Stomach (tissue), 4 donors: ENCODE measurements at regions not wholly inside any gene's neighbourhood (a gene's known extent, or its start where the extent isn't known, plus 50 kb on each side); places are given as distances from the start of the nearest gene placed in this dataset.

Source experiments
- POLR2AphosphoS5 ChIP-seq, 3 donors: sonication (generic); formaldehyde crosslinking; IDR thresholded peaks; one replicate each; pipeline ENCODE4 v1.6.1; 2016; ENCODE audit warnings: antibody characterized with exemption in 3 of 3
- TF ChIP-seq, protein P1 (sequence below), 7 experiments: fragments of 450-650 bp in 4 of 7; fragments of 200-600 bp in 3 of 7; sonication (generic) in 3 of 7; IDR thresholded peaks; one replicate each; pipeline ENCODE4 v1.5.1; 2016 to 2019; ENCODE audit warnings: antibody characterized with exemption in 7 of 7, control low read depth in 2 of 7, mild to moderate bottlenecking in 1 of 7

DNA sequence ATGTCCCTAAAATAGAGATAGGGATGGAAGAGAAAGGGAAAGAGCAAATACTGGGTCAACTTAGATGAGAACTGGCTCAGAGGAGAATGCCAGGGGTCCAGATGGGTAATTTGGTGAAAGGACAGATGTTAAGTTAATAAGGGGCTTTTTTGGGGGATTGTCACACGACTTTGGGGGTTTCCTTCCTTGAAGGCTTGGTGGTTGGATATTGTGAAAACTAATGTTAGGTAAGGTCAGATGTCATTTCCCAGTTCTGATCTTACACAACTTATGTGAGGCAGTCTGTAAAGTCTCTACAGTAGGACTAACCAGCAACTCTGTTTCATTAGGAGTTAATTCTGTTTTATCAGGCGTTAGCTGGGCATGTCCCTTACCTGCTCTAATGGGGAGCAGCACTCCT lies 231.1 kb downstream of the NR2F2 start:
- TF ChIP-seq, protein P1, sequence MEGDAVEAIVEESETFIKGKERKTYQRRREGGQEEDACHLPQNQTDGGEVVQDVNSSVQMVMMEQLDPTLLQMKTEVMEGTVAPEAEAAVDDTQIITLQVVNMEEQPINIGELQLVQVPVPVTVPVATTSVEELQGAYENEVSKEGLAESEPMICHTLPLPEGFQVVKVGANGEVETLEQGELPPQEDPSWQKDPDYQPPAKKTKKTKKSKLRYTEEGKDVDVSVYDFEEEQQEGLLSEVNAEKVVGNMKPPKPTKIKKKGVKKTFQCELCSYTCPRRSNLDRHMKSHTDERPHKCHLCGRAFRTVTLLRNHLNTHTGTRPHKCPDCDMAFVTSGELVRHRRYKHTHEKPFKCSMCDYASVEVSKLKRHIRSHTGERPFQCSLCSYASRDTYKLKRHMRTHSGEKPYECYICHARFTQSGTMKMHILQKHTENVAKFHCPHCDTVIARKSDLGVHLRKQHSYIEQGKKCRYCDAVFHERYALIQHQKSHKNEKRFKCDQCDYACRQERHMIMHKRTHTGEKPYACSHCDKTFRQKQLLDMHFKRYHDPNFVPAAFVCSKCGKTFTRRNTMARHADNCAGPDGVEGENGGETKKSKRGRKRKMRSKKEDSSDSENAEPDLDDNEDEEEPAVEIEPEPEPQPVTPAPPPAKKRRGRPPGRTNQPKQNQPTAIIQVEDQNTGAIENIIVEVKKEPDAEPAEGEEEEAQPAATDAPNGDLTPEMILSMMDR (IDR thresholded peaks at IDR 0.05), result no peak
- TF ChIP-seq POLR2AphosphoS5 (IDR thresholded peaks at IDR 0.05), result no peak
